H1 (cell line): ENCODE measurements at regions not wholly inside any gene's neighbourhood (a gene's known extent, or its start where the extent isn't known, plus 50 kb on each side); places are given as distances from the start of the nearest gene placed in this dataset.

Source experiments
- ASH2L ChIP-seq: fragments of 200-600, 300-600 bp; sonication (generic); IDR thresholded peaks from one replicate; pipeline ENCODE4 v1.7.1; 2017; ENCODE audit warnings: low read length
- ATF2 ChIP-seq: IDR thresholded peaks from 2 replicates; pipeline ENCODE4 v1.6.1; 2012; ENCODE audit warnings: low read length, inconsistent platforms
- CHD7 ChIP-seq: fragments of 300-600 bp; sonication (generic); IDR thresholded peaks from 2 replicates; pipeline ENCODE4 v1.7.1; 2012; ENCODE audit warnings: low read length, moderate library complexity, mild to moderate bottlenecking, inconsistent platforms; ENCODE audit not compliant: insufficient replicate concordance
- CTBP2 ChIP-seq: IDR thresholded peaks from 2 replicates; pipeline ENCODE4 v1.7.0; 2011; ENCODE audit warnings: borderline replicate concordance, mild to moderate bottlenecking, moderate library complexity, mixed read lengths, low read length; ENCODE audit not compliant: insufficient read depth, insufficient read length
- FOSL1 ChIP-seq: IDR thresholded peaks from 2 replicates; pipeline ENCODE4 v1.6.1; 2011; ENCODE audit warnings: mild to moderate bottlenecking, low read depth, low read length, moderate library complexity; ENCODE audit not compliant: insufficient read depth
- GTF2F1 ChIP-seq: IDR thresholded peaks from 2 replicates; pipeline ENCODE4 v1.6.1; 2012; ENCODE audit warnings: low read depth, low read length, improper control_type of control experiment, borderline replicate concordance
- RBBP5 ChIP-seq: IDR thresholded peaks from 2 replicates; pipeline ENCODE4 v1.7.1; 2012; ENCODE audit warnings: low read depth, mild to moderate bottlenecking, inconsistent platforms, low read length, moderate library complexity, borderline replicate concordance
- RNF2 ChIP-seq: fragments of 200-900, 300-1000 bp; sonication (generic); IDR thresholded peaks from 2 replicates; pipeline ENCODE4 v1.7.1; 2016; ENCODE audit warnings: borderline replicate concordance, low read depth, mild to moderate bottlenecking, antibody characterized with exemption, low read length; ENCODE audit not compliant: poor library complexity, severe bottlenecking; ENCODE audit errors: missing control alignments
- SIX5 ChIP-seq: IDR thresholded peaks from 2 replicates; pipeline ENCODE4 v1.6.1; 2011; ENCODE audit warnings: mild to moderate bottlenecking, low read depth, low read length
- SP4 ChIP-seq: IDR thresholded peaks from 2 replicates; pipeline ENCODE4 v1.6.1; 2012; ENCODE audit warnings: low read length, inconsistent platforms

- TF ChIP-seq CHD7 (no peak), ATF2 (no peak), RNF2 (no peak), FOSL1 (no peak), SIX5 (no peak), GTF2F1 (no peak), ASH2L (no peak), CTBP2 (no peak), RBBP5 (no peak), SP4 (no peak)
These were observed 64.6 kb upstream of the LRP8 start (continued) for GRCh38 chr1:53392460-53392859.
